Thyroid gland (tissue), 4 donors: ENCODE measurements at regions not wholly inside any gene's neighbourhood (a gene's known extent, or its start where the extent isn't known, plus 50 kb on each side); places are given as distances from the start of the nearest gene placed in this dataset.
"Not testable (repeated sequence)": the region's sequence is repeated elsewhere in the genome, so short reads cannot be mapped to it uniquely, and the experiment has no call there.

Source experiments
- DNase-seq, 2 donors: peaks; one replicate each; pipeline ENCODE4 v3.0.0-alpha.2; 2019
- H3K27ac ChIP-seq, 3 donors: fragments of 200-600 bp; sonication (generic); 1 replicate in 2 of 3; 2 replicates in 1 of 3; pipeline ENCODE4 v1.5.1; 2016 to 2019; ENCODE audit warnings: mild to moderate bottlenecking in 1 of 3, moderate library complexity in 1 of 3
- H3K27me3 ChIP-seq: fragments of 200-600 bp; sonication (generic); one replicate; pipeline ENCODE4 v1.5.1; 2019
- H3K36me3 ChIP-seq, 2 donors: fragments of 200-600 bp; sonication (generic); one replicate each; pipeline ENCODE4 v1.5.1; 2016 to 2019
- H3K4me1 ChIP-seq, 2 donors: fragments of 200-600 bp; sonication (generic); one replicate each; pipeline ENCODE4 v1.5.1; 2017 to 2019
- H3K4me3 ChIP-seq, 3 donors: fragments of 200-600 bp; sonication (generic); replicated peaks in 1 of 3; 1 replicate in 2 of 3; 2 replicates in 1 of 3; pipeline ENCODE4 v1.5.1; 2016; ENCODE audit warnings: mild to moderate bottlenecking in 1 of 3
- H3K9me3 ChIP-seq: fragments of 200-600 bp; sonication (generic); one replicate; pipeline ENCODE4 v1.5.1; 2017
- POLR2A ChIP-seq, 2 donors: fragments of 450-650 bp; IDR thresholded peaks; one replicate each; pipeline ENCODE4 v1.6.1; 2017; ENCODE audit warnings: antibody characterized with exemption in 2 of 2, mild to moderate bottlenecking in 2 of 2, moderate library complexity in 1 of 2
- WGBS, 2 donors: methylation state at CpG; one replicate each; pipeline ENCODE4 v1.1.5; 2017; 5-methylcytosine and 5-hydroxymethylcytosine counted together
- intact Hi-C: fragments of 100-400 bp; cut with DNase I; formaldehyde crosslinking; loops from one replicate; pipeline ENCODE4 v1.15.1; 2023

GRCh38 chr21:5154641-5154982, 5366.8 kb upstream of the TPTE start:
- H3K27me3 ChIP-seq, H3K9me3 ChIP-seq, H3K4me1 ChIP-seq, H3K27ac ChIP-seq, H3K36me3 ChIP-seq, intact Hi-C loops: not testable (repeated sequence)
- peak overlapping the region in 1 of 3 donors; percentile 28 for H3K4me3 ChIP-seq
- WGBS, 2 donors: no CpG with 5 or more reads among the region's 50 CpGs
- DNase-seq: peak; percentile 73 to 74
- TF ChIP-seq POLR2A (IDR thresholded peaks at IDR 0.05): peak in 1 of 2 donors; percentile 43

GRCh38 chr21:5162693-5163574, 5358.4 kb upstream of the TPTE start:
- WGBS, 2 donors: no CpG with 5 or more reads among the region's 20 CpGs
- DNase-seq, intact Hi-C loops, H3K4me3 ChIP-seq, H3K27me3 ChIP-seq, H3K27ac ChIP-seq, H3K4me1 ChIP-seq, H3K36me3 ChIP-seq, H3K9me3 ChIP-seq: not testable (repeated sequence)

GRCh38 chr21:5165829-5166228, 5355.6 kb upstream of the TPTE start:
- H3K4me1 ChIP-seq, H3K27ac ChIP-seq, H3K36me3 ChIP-seq, DNase-seq, intact Hi-C loops, H3K27me3 ChIP-seq, H3K9me3 ChIP-seq, H3K4me3 ChIP-seq: not testable (repeated sequence)
- no CpG with 5 or more reads among the region's 7 CpGs for WGBS, 2 donors
